Glomerular visceral epithelial cell (primary cell): ENCODE measurements at regions not wholly inside any gene's neighbourhood (a gene's known extent, or its start where the extent isn't known, plus 50 kb on each side); places are given as distances from the start of the nearest gene placed in this dataset.
A peak's percentile ranks its signal among the peaks of the same experiment; 100 is the strongest.
"Not testable (repeated sequence)": the region's sequence is repeated elsewhere in the genome, so short reads cannot be mapped to it uniquely, and the experiment has no call there.

Experiments used
- DNase-seq: peaks from one replicate; pipeline ENCODE4 v3.0.0-alpha.2; 2016; ENCODE audit errors: extremely low spot score

DNA sequence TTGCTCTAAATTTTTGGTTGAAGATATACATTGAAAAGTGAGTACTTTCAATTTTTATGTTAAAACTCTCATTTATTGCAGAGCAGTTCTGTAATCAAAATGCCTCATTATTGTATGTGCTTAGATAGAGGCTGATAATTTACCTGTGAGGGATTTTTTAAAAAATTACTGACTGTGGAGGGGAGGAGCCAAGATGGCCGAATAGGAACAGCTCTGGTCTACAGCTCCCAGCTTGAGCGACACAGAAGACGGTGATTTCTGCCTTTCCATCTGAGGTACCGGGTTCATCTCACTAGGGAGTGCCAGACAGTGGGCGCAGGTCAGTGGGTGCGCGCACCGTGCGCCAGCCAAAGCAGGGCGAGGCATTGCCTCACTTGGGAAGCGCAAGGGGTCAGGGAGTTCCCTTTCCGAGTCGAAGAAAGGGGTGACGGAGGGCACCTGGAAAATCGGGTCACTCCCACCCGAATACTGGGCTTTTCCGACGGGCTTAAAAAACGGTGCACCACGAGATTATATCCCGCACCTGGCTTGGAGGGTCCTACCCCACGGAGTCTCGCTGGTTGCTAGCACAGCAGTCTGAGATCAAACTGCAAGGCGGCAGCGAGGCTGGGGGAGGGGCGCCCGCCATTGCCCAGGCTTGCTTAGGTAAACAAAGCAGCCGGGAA, 89.4 kb downstream of the DDX11 start:
- DNase-seq, result not testable (repeated sequence)

DNA sequence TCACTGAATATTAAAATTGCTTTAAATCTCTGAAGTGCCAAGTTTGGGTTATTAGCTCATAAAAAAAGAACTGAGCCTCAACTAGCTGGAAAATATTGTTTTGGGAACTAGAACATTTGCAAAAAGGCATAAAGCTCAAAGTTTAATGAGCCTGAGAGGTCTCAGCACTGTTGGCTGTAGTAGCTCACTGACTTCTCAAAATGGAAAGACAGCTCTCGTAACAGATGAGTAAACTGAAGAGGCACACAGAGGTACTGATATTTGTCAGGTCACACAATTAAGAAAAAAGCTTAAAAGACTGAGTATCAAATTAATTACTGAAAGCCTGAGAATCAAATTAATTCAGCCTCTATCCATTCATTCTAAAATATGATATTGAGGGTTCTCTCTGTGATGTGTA, 100.6 kb downstream of the DDX11 start:
- not testable (repeated sequence) for DNase-seq

DNA sequence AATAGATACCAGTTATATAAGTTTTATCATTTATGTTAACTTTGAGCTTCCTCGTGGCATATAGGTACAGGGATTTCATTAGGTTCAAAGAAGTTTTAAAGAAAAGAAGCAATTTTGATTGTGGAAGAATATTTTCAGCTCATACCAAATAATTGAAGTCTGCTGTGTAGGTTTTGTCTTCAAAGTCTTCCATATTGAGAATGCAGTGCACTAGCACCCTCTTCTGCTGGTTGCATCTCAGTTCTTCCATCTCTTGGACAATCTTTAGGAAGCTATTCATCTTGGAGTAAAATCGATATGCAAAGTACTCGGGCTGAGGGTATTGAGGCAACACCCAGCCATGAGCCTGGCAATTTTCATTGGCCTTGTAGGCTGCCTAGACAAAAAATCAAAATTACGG, 103.9 kb downstream of the DDX11 start:
- DNase-seq, result not testable (repeated sequence)

DNA sequence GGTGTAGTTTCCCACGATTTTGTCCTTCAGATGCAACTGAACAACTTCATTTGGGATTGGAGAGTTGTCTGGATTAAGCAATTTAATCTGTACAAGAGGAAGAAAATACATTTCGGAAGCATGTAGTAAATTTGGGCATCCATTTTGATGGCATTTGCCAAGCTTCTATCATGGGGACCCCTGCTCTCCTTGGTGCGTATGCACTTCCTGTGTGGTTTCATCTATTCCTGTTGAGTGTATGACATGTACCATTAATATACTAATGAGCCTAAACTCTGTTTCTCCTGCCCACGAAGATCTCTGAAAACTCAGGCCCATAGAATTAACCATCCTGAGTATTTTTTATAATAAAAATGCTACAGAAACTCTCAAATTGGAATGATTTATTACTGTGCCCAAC, 105.2 kb downstream of the DDX11 start:
- not testable (repeated sequence) for DNase-seq

DNA sequence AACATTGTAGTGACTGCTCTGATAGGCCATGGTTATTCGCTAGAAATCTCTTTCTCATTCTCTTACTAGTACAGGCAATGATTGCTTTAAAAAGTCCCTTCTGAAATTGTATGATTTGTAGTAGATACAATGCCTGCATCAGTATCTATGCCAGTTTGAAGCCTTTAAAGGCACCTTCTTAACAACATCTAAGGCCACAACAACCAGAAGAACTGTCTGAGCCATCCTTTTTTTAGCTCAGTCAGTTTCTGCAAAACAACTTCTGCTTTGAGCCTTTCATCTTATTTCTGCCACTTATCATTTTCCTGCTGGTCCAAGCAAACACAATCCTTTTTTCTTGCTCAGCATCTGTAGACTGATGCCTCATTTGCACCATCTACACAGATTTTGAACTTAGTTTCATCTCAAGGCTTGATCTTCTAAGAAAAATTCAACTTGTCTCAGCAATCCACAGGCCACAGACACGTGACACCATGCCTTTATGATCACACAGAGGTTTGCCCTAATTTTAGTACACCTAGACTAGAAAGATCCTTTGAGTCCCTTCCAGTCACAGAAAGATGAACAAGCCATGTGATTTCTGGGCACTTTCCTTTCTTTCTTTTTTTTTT, 106.1 kb downstream of the DDX11 start:
- DNase-seq, result not testable (repeated sequence)

DNA sequence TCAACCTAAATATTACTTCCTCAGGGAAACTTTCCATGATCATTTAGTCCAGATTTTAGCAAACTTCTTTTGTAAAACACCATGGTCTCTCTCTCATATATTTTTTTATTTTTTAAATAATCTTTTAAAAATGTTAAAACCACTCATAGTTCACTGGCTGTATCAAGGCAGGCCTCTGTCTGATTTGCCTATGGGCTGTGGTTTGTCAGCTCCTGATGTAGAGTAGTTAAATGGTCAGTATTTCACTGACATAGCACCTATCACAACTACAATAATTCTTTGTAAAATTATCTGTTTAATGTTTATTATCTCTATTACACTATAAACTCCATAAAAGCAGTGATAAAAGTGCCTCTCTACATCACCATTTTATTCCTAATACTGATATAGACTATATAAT, 108.9 kb downstream of the DDX11 start:
- not testable (repeated sequence) for DNase-seq

DNA sequence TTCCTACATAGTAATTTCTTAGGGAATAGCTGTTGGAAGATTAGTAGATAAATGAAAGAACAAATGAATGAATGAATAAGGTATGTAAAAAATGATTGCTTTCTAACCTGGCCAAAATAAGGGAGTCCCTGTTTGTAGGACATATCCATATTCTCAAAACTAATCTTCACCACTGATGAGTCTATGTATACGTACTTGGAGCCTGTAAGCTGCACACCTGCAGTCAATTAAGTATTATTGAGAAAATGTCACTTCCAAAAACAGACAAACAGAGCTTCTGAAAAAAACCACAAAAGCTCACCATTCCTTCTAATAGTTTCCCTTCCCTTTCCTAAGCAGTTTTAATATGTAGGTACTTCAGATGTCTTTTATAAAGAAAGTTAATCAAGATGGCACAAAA, 109.4 kb downstream of the DDX11 start:
- not testable (repeated sequence) for DNase-seq

DNA sequence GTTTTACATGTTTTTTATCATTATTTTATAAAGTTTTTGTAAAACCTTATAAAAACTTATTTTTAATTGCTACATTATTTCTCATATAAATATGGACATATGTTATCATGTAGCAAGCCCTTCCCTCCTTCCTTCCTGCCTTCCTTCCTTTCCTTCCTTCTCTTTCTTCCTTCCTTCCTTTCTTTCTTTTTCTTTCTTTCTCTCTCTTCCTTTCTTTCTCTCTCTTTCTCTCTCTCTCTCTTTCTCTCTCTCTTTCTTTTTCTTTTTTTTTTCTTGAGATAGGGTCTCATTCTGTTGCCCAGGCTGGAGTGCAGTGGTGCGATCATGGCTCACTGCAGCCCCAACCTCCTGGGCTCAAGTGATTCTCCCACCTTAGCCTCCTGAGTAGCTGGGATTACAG, 110.2 kb downstream of the DDX11 start:
- not testable (repeated sequence) for DNase-seq

DNA sequence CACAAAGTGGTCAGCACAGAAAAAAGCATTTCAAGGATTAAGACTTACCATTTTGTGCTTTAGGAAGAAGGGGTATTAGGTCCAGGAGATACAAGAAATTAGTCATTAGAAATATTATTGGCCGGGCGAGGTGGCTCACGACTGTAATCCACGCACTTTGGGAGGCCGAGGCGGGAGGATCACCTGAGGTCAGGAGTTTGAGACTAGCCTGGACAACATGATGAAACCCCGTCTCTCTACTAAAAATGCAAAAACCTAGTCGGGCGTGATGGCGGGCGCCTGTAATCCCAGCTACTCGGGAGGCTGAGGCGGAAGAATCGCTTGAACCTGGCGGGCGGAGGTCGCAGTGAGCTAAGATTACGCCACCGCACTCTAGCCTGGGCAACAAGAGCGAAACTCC, 111.0 kb downstream of the DDX11 start:
- not testable (repeated sequence) for DNase-seq

DNA sequence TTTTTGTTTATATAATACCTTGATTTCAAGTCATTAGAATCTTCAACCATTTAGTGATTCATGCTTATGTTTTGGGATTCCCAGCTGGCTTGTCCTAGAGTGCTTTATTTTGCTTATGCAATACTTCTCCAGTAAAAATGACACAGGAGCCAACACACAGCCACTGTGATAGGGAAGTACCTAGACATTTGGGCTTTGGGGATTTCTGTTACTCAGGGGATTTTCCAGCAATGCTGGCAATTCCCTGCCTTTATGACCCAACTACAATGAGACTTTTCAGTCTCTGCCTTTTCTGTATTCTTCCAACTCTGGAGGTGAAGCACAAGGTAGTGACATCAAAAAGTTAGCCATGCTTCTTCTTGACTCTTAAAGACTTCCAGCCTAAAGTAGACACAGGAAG, 119.0 kb downstream of the DDX11 start:
- DNase-seq, result not testable (repeated sequence)

DNA sequence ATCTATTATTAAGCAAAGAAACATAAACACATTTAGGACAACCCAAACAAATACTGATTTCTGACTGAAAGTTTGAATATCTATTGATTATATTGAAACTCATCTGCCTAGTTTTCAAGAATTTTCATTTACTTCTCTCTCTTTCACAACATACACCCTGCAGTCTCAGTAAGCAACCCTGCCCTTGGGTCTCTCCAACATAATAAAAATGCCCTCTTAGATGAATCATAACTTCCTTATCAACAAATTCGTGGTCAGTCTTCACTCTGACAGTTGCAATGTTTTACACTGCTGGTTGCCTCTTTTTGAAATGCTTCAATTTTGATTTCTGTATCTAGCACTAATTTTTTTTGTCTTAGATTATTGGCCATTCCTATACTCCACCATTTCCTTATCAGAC, 122.0 kb downstream of the DDX11 start:
- not testable (repeated sequence) for DNase-seq

DNA sequence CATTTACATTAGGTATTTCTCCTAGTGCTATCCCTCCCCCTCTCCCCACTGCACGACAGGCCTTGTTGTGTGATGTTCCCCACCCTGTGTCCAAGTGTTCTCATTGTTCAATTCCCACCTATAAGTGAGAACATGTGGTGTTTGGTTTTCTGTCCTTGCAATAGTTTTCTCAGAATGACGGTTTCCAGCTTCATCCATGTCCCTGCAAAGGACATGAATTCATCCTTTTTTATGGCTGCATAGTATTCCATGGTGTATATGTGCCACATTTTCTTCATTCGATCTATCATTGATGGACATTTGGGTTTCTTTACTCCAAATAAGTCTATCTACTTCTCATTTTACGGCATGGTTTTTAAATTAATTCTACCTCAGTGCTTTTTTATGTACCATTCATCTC, 125.8 kb downstream of the DDX11 start:
- DNase-seq, result not testable (repeated sequence)

DNA sequence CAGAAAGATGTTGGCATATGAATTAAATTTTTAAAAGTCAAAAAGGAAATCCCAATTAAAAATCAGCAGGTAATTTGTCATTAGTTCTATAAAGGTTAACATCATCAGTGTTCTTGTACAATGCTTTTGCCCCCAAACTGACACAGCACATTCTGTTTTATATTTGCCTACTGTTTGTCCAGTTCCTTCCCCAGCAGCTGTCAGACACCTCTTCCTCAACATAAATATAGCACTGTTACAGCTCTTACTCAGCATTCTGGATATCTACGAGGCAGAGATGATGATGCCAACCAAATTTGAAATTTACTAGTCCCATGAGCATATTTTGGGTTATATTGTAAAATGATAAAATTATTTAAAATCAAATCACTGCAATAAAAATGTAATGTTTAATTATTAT, 124.6 kb downstream of the SINHCAF start:
- DNase-seq, result no peak

DNA sequence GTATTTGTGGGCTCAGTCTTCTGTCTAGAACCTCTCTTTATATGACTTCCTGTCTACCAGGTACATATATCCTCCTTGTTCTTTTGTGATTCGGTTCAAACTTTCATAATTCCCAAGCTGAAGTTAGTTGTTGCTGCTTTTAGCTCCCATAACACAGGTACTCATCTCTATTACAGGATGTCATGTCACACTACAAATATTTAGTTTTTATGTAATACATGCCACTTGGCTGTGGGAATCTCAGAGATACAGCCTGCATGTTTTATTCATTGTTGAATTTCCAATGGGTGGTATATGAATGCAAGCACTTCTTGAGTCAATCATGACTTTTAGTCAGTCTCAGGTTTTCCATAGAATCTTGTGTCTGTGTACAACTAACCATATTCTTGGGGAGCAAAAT, 122.7 kb downstream of the SINHCAF start:
- DNase-seq, result no peak

DNA sequence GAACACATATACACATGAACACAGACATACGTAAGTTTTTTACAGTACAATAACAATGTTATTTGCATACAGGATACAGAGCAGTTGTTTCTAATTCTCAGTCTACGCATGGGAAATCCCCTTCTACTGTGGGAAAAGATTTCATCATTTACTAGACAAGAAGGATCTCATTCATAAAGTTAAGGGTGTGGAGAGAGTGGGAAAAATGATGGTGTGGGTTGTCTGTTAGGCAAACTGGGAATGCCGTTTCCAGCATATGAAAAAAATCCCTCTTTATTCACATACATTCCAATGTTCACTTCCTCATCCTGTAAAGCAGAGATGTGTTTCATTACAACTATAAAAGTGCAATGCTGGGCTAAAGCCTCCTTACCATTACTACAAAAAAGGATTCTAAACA, 120.9 kb downstream of the SINHCAF start:
- DNase-seq, result peak; percentile 57

DNA sequence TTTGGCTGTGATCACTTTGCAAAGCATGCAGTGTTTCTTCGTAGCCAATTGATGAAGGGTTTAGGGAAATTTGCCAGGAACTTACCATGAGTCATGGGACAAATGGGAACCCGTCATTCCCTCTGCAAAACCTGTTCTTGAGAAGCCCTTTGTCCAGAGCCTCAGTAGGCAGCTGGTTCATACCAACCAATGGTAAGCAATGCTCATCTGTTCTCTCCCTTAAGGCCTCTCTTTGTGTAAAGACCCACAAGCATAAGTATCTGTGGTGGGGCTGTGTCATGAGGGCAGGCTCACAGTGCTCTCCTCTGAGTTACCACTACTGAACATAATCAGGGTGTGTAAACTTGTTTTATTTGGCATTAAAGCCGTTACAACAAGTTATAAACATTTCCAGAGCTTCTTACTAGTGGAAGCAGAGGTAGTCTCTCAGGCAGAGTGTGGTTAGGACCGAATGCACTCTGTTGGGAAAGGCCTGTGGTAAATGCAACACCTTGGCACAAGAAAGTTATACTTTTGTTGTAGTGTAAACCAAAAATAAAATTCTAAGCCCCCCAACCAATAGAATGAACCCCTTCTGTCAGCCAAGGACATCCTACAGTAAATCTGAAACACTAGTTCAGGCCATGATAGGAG, 119.8 kb downstream of the SINHCAF start:
- peak; percentile 21 for DNase-seq

DNA sequence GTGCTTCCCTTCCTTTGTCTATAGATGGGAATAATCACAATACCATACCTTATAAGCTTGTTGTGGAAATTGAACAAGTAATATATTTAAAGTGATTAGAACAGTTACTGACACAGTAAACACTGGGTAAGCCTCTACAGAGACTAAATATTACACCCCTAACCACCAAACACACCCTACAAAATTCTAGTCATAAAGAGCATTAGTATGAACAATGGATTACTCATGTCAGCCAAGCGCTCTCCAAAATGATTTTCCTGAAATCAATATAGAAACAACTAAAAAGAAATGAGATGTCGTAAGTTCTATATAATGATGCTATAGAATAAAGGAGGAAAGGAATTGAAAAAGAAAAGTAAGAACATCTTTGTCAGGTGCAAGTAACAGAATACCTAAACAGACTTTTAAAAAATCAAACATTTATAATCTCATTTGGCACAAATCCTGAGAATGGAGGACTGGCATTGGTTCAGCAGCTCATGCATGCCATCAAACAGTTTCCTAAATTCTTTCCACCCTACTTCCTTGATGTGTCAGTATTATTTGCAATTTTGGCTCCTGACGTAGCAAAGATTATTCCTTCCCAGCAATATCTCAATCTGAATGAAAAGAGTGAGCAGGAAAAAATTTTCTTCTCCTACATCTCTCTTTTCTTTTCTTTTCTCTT, 118.0 kb downstream of the SINHCAF start:
- DNase-seq, result no peak

DNA sequence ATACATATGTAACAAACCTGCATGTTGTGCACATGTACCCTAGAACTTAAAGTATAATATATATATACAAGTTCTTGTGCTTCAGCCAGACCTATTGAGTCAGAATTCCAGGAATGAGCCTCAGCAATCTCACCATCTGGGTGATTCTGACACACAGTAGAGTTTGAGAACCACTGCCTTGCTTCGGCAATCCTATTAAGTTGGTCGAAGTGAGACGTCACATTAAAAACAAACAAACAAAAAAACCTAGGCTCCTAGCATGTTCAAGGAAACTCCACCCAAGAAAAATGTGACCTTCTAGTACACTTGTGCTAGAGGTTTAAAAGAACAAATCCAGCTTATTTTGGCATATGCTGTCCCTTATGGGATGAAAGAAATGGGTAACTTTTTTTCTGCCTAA, 115.8 kb downstream of the SINHCAF start:
- no peak for DNase-seq

DNA sequence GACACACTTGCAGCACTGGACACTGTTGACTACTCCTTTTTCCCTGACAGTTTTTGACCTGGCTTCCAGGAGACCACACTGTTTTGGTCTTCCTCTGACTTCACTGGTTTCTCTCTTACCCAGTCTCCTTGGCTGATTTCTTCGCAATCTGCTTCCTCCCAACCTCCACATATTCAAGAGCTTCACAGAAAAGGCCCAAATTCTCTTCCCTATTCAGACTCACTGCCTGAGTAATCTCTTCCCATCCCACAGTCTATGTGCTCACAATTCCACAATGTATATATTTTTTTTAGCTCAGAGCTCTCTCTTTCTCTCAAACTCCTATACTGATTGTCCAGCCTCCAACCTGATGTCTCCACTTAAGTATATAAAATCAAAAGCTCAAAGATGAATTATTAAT, 115.4 kb downstream of the SINHCAF start:
- no peak for DNase-seq

DNA sequence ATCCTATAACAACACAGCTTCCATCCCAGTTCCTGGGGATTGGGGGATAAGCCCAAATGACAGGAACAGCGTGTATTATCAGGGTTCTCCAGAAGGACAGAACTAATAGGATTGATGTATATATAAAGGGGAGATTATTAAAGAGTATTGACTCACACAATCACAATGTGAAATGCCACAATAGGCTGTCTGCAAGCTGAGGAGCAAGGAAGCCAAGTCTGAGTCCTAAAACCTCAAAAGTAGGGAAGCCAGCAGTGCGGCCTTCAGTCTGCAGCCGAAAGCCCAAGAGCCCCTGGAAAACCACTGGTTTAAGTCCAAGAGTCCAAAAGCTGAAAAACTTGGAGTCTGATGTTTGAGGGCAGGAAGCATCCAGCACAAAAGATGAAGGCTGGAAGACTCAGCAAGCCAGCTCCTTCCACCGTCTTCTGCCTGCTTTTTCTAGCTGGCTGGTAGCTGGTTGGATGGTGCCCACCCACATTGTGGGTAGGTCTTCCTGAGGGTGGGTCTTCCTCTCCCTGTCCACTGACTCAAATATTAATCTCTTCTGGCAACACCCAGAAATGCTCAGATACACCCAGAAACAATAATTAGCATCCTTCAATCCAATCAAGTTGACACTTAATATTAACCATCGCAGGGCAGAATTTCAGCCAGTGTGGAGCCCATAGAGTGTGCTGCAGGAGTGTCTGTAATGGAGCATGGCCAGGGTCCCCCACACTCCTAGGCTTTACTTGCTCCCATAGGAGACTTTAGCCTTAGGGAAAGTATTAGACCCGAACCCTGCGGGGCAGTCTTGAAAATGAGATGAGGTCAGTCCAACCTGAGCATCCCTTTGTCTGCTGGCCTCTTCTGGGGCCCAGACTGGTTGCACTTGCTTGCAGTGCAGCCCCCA, 111.1 kb downstream of the SINHCAF start:
- DNase-seq, result no peak

DNA sequence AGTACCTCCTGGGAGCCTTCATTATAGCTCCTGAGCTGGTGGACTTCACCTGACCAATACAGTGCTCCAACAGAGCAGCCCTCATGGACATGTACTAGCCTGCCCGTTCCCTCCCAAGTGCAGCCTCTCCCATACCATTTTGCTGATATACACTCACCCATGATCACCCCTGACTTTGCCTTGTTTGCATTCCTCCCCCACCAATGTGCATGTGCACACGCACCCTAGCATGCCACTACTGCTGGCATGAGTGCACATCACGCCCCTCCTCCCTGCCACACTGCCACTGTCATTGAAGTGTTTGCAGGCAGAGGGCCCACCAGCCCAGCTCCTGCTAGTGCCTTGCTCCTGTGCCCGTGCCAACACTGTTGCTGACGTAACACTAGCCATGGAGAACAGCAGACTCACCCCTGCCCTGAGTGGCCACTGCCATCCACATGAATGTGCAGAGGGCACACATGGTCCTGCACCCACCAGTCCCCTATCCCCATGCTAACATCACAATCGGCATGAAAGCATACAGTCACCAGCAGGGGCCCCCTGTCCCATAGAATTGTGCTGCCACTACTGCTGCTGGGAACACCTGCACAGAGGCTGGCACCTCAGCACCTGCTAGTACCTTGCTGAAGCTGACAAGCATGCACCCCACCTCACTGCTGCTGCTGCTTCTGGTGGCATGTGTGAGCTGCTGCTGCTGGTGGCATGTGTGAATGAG, 110.3 kb downstream of the SINHCAF start:
- DNase-seq, result no peak
